Mesenchymal stem cell (in vitro differentiated cells and primary cell): ENCODE measurements at regions not wholly inside any gene's neighbourhood (a gene's known extent, or its start where the extent isn't known, plus 50 kb on each side); places are given as distances from the start of the nearest gene placed in this dataset.

ENCODE experiments used
- DNase-seq: peaks from one replicate; pipeline ENCODE4 v3.0.0-alpha.2; 2013
- H2AFZ ChIP-seq: one replicate; pipeline ENCODE4 v1.6.1; 2013; ENCODE audit warnings: low read depth, mild to moderate bottlenecking, control low read depth, inconsistent platforms, low read length, moderate library complexity
- H2AK5ac ChIP-seq: 2 replicates; pipeline ENCODE4 v1.6.1; 2013; ENCODE audit warnings: low read length, moderate library complexity, mild to moderate bottlenecking, inconsistent platforms; ENCODE audit not compliant: severe bottlenecking
- H2BK120ac ChIP-seq: one replicate; pipeline ENCODE4 v1.6.1; 2013; ENCODE audit warnings: low read depth, mild to moderate bottlenecking, inconsistent platforms, low read length, moderate library complexity
- H2BK12ac ChIP-seq, 2 experiments: one replicate each; pipeline ENCODE4 v1.6.1; 2013; ENCODE audit warnings: inconsistent platforms in 2 of 2, low read length in 2 of 2, mild to moderate bottlenecking in 2 of 2, moderate library complexity in 2 of 2, control low read depth in 1 of 2
- H2BK15ac ChIP-seq: one replicate; pipeline ENCODE4 v1.6.1; 2013; ENCODE audit warnings: mild to moderate bottlenecking, low read depth, inconsistent platforms; ENCODE audit not compliant: poor library complexity, severe bottlenecking
- H2BK5ac ChIP-seq: 2 replicates; pipeline ENCODE4 v1.6.1; 2013; ENCODE audit warnings: low read depth, mild to moderate bottlenecking, low read length, control low read depth, inconsistent platforms; ENCODE audit not compliant: poor library complexity, severe bottlenecking
- H3K14ac ChIP-seq, 2 experiments: one replicate each; pipeline ENCODE4 v1.6.1; 2013; ENCODE audit warnings: inconsistent platforms in 2 of 2, low read length in 2 of 2, control low read depth in 1 of 2, mild to moderate bottlenecking in 1 of 2, moderate library complexity in 1 of 2
- H3K18ac ChIP-seq, 2 experiments: one replicate each; pipeline ENCODE4 v1.6.1; 2013; ENCODE audit warnings: inconsistent platforms in 2 of 2, low read length in 2 of 2, control low read depth in 1 of 2, low read depth in 1 of 2, mild to moderate bottlenecking in 1 of 2
- H3K23ac ChIP-seq, 2 experiments: one replicate each; pipeline ENCODE4 v1.6.1; 2013; ENCODE audit warnings: inconsistent platforms in 2 of 2, low read length in 2 of 2, mild to moderate bottlenecking in 2 of 2, moderate library complexity in 2 of 2, control low read depth in 1 of 2
- H3K27ac ChIP-seq: 2 replicates; pipeline ENCODE4 v1.5.1; 2013; ENCODE audit warnings: mild to moderate bottlenecking, moderate library complexity, low read length, control low read depth, inconsistent platforms; ENCODE audit not compliant: poor library complexity, severe bottlenecking
- H3K27me3 ChIP-seq, 2 experiments: 2 replicates each; pipeline versions ENCODE4 v1.6.1 to v1.7.0; 2013; ENCODE audit warnings: low read length in 2 of 2, mild to moderate bottlenecking in 2 of 2, moderate library complexity in 2 of 2, control low read depth in 1 of 2, inconsistent platforms in 1 of 2; ENCODE audit not compliant: control insufficient read depth in 1 of 2, insufficient read depth in 1 of 2
- H3K36me3 ChIP-seq, 2 experiments: 2 replicates each; pipeline versions ENCODE4 v1.6.1 to v1.7.0; 2013; ENCODE audit warnings: low read length in 2 of 2, control low read depth in 1 of 2, inconsistent platforms in 1 of 2, low read depth in 1 of 2, mild to moderate bottlenecking in 1 of 2; ENCODE audit not compliant: insufficient read depth in 2 of 2, control insufficient read depth in 1 of 2
- H3K4ac ChIP-seq, 2 experiments: one replicate each; pipeline ENCODE4 v1.6.1; 2013; ENCODE audit warnings: inconsistent platforms in 2 of 2, low read length in 2 of 2, mild to moderate bottlenecking in 2 of 2, moderate library complexity in 2 of 2, control low read depth in 1 of 2, low read depth in 1 of 2
- H3K4me1 ChIP-seq: 2 replicates; pipeline ENCODE4 v1.6.1; 2013; ENCODE audit warnings: low read depth, low read length, control low read depth; ENCODE audit not compliant: control insufficient read depth, insufficient read depth
- H3K4me2 ChIP-seq: 2 replicates; pipeline ENCODE4 v1.6.1; 2013; ENCODE audit warnings: low read length, mild to moderate bottlenecking, inconsistent platforms; ENCODE audit not compliant: poor library complexity, severe bottlenecking
- H3K4me3 ChIP-seq, 2 experiments: 2 replicates each; pipeline versions ENCODE4 v1.5.1 to v1.7.0; 2013; ENCODE audit warnings: low read length in 2 of 2, mild to moderate bottlenecking in 2 of 2, control low read depth in 1 of 2, low read depth in 1 of 2; ENCODE audit not compliant: insufficient read depth in 1 of 2
- H3K79me1 ChIP-seq: replicated peaks from 2 replicates; pipeline ENCODE4 v1.6.1; 2013; ENCODE audit warnings: mild to moderate bottlenecking, control low read depth, low read length, inconsistent platforms; ENCODE audit not compliant: poor library complexity, severe bottlenecking
- H3K9ac ChIP-seq: 2 replicates; pipeline ENCODE4 v1.7.0; 2013; ENCODE audit warnings: mild to moderate bottlenecking, low read length, moderate library complexity
- H3K9me3 ChIP-seq: 2 replicates; pipeline ENCODE4 v1.7.0; 2013; ENCODE audit warnings: mild to moderate bottlenecking, low read length; ENCODE audit not compliant: control insufficient read depth
- H4K8ac ChIP-seq: one replicate; pipeline ENCODE4 v1.6.1; 2013; ENCODE audit warnings: inconsistent platforms, mild to moderate bottlenecking, low read length, moderate library complexity
- H4K91ac ChIP-seq: one replicate; pipeline ENCODE4 v1.6.1; 2013; ENCODE audit warnings: mild to moderate bottlenecking, low read length, inconsistent platforms
- WGBS: methylation state at CpG from one replicate; pipeline ENCODE4 v1.1.7; 2013; ENCODE audit warnings: mixed read lengths; 5-methylcytosine and 5-hydroxymethylcytosine counted together

DNA sequence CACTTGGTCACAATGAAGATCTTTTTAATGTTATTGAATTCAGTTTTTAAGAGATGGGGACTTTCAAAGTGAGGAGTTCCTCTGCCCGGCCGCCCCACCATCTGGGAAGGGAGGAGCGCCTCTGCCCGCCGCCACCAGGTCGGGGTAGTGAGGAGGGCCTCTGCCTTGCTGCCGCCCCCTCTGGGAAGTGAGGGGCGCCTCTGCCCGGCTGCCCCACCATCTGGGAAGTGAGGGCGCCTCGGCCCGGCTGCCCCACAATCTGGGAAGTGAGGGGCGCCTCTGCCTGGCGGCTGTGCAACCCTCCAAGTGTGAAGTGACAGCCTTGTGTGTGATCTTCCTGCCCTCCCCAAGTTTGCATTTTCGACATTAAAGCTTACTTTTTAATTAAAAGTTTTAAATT, 899.3 kb downstream of the TRIB2 start:
- Histone ChIP-seq H3K14ac (no peak overlapping the region), H3K4me3 (no peak overlapping the region), H2BK120ac (no peak overlapping the region), H2AK5ac (no peak overlapping the region), H3K4me1 (no peaks in the 10 kb centered on the region), H3K79me1 (no peaks in the 10 kb centered on the region), H2BK15ac (no peak overlapping the region), H4K8ac (no peak overlapping the region), H2BK5ac (no peak overlapping the region), H3K4me2 (no peak overlapping the region), H3K23ac (no peak overlapping the region), H3K18ac (no peak overlapping the region), H2BK12ac (no peak overlapping the region), H3K27ac (no peak overlapping the region), H4K91ac (no peak overlapping the region), H3K27me3 (no peaks in the 10 kb centered on the region), H2AFZ (no peak overlapping the region), H3K36me3 (no peaks in the 10 kb centered on the region), H3K9me3 (peaks cover 6% of the 10 kb centered on the region), H3K9ac (no peak overlapping the region), H3K4ac (no peak overlapping the region)
- DNase-seq = no peak
- 82% methylated on average over 13 of the region's 15 CpGs for WGBS

DNA sequence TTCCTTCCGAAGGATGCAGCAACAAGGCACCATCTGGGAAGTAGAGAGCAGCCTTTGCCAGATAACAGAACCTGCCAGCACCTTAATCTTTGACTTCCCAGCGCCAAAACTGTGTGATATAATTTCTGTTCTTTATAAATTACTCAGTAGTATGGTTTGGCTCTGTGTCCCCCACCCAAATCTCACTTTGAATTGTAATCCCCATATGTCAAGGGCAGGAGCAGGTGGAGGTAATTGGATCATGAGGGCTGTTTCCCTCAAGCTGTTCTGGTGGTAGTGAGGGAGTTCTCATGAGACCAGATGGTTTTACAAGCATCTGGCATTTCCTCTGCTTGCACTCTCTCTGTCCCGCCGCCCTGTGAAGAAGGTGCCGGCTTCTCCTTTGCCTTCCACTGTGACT, 899.9 kb downstream of the TRIB2 start:
- no peaks in the 10 kb centered on the region for H3K36me3 ChIP-seq
- no peak overlapping the region for H3K18ac ChIP-seq
- H3K27ac ChIP-seq = no peak overlapping the region
- H3K27me3 ChIP-seq = no peaks in the 10 kb centered on the region
- no peak overlapping the region for H3K4me2 ChIP-seq
- H3K9ac ChIP-seq = no peak overlapping the region
- H3K4me3 ChIP-seq = no peak overlapping the region
- 81% methylated on average over 4 of the region's 5 CpGs for WGBS
- no peak overlapping the region for H2AK5ac ChIP-seq
- no peaks in the 10 kb centered on the region for H3K4me1 ChIP-seq
- no peak overlapping the region for H2BK120ac ChIP-seq
- no peak for DNase-seq
- no peaks in the 10 kb centered on the region for H3K79me1 ChIP-seq
- no peak overlapping the region for H2BK5ac ChIP-seq
- no peak overlapping the region for H4K91ac ChIP-seq
- H2BK12ac ChIP-seq = no peak overlapping the region
- H2AFZ ChIP-seq = no peak overlapping the region
- no peak overlapping the region for H3K23ac ChIP-seq
- peaks cover 6% of the 10 kb centered on the region for H3K9me3 ChIP-seq
- no peak overlapping the region for H2BK15ac ChIP-seq
- no peak overlapping the region for H4K8ac ChIP-seq
- H3K4ac ChIP-seq = no peak overlapping the region
- H3K14ac ChIP-seq = no peak overlapping the region

DNA sequence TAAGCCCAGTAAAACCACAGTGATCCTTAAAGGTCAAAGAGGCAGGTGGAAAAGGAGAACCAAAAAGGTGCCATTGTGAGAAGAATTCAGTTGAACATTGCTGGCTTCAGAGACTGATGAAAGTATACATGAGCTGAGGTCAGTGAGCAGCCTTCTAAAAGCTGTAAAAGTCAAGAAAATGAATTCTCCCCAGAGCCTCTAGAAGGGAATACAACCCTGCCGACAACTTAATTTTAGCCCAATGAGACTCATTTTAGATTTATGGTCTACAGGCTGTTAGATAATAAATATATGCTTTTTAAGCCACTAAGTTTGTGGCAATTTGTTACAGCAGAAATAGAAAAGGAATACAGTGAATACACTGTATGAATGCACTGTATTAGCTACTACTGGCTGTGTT, 911.4 kb downstream of the TRIB2 start:
- H3K27ac ChIP-seq = no peak overlapping the region
- H3K9ac ChIP-seq = no peak overlapping the region
- no peak overlapping the region for H3K4me3 ChIP-seq
- H3K18ac ChIP-seq = no peak overlapping the region
- H2AFZ ChIP-seq = no peak overlapping the region
- H3K9me3 ChIP-seq = no peaks in the 10 kb centered on the region
- H3K4ac ChIP-seq = no peak overlapping the region
- H2BK120ac ChIP-seq = no peak overlapping the region
- no CpG with 5 or more reads among the region's 1 CpG for WGBS
- H3K79me1 ChIP-seq = no peaks in the 10 kb centered on the region
- no peaks in the 10 kb centered on the region for H3K27me3 ChIP-seq
- no peak overlapping the region for H3K4me2 ChIP-seq
- H3K23ac ChIP-seq = no peak overlapping the region
- no peak overlapping the region for H4K8ac ChIP-seq
- H2AK5ac ChIP-seq = no peak overlapping the region
- no peak overlapping the region for H3K14ac ChIP-seq
- no peak overlapping the region for H2BK12ac ChIP-seq
- H4K91ac ChIP-seq = no peak overlapping the region
- H2BK5ac ChIP-seq = no peak overlapping the region
- no peak overlapping the region for H2BK15ac ChIP-seq
- no peak for DNase-seq
- no peaks in the 10 kb centered on the region for H3K36me3 ChIP-seq
- no peaks in the 10 kb centered on the region for H3K4me1 ChIP-seq

DNA sequence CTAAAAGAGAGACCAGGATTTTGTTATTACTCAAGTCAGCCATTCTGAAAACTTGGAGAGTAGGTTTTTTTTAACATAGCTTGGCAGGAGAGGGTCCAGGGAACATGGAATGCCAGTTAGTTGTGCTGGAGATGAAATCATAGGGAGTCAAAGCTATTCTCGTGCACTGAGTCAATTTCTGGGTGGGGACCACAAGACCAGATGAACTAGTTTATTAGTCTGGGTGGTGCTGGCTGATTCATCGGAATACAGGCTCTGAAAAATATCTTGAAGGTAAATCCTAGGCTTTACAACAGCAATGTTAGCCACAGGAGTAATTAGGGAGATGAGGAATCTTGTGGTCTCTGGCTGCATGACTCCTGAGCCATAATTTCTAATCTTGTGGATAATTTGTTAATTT, 921.4 kb downstream of the TRIB2 start:
- Histone ChIP-seq H4K8ac (no peak overlapping the region), H2AFZ (no peak overlapping the region), H3K4ac (no peak overlapping the region), H2BK15ac (no peak overlapping the region), H3K4me1 (no peaks in the 10 kb centered on the region), H3K4me2 (no peak overlapping the region), H3K23ac (no peak overlapping the region), H3K27ac (no peak overlapping the region), H2BK120ac (no peak overlapping the region), H2AK5ac (no peak overlapping the region), H2BK12ac (no peak overlapping the region), H3K9me3 (peaks cover 7% of the 10 kb centered on the region), H3K27me3 (no peaks in the 10 kb centered on the region), H3K4me3 (no peak overlapping the region), H4K91ac (no peak overlapping the region), H2BK5ac (no peak overlapping the region), H3K9ac (no peak overlapping the region), H3K79me1 (no peaks in the 10 kb centered on the region), H3K18ac (no peak overlapping the region), H3K14ac (no peak overlapping the region), H3K36me3 (no peaks in the 10 kb centered on the region)
- 54% methylated on average over 2 of the region's 2 CpGs for WGBS
- no peak for DNase-seq
